ENCODE measurements at regions not wholly inside any gene's neighbourhood (a gene's known extent, or its start where the extent isn't known, plus 50 kb on each side); places are given as distances from the start of the nearest gene placed in this dataset.
"Not testable (repeated sequence)": the region's sequence is repeated elsewhere in the genome, so short reads cannot be mapped to it uniquely, and the experiment has no call there.

DNA sequence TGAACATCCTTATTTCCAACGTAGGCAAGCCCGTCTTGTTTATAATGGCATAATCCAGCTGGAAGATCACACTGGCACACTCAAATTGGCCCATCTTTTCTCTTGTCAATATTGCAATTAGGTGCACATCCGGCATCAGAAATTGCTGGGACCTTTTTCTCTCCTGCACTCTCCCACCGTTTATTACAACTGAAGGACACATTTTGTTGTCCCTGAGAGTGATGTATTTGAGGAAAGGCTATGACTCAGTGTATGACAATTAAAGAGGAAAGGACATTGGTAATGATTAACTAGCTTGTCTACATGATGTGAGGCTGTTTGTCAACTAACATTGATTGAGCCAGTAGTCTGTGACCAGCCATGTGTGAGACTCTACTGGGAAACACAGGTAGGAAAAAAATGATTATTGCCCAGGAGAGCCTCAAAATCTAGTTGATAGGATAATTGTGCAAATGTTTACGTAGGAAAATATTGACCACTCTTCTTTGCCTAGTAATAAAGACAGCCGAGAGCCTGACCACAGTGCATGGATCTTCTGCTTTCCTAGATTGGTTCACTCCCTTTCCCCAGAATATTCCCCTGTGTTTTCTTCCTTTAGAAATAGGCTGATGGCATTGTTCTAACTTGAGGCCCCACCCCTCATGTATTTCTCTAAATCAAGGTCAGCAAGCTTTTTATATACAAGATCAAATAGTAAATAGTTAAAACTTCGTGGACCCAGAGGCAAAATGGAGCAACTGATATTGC, 230.0 kb upstream of the BTBD3 start:
- H3K9me3 Mint-ChIP-seq: peaks cover 2% of the 10 kb centered on the region
- no peak overlapping the region for H3K4me3 Mint-ChIP-seq
- no peak for DNase-seq
- H3K27me3 Mint-ChIP-seq (ENCODE audit: low read depth): peaks cover 21% of the 10 kb centered on the region
- H3K36me3 Mint-ChIP-seq (ENCODE audit: low read depth): peaks cover 1% of the 10 kb centered on the region
- no peak overlapping the region for H3K27ac Mint-ChIP-seq
- CTCF ChIA-PET: no interaction called here
- no peaks in the 10 kb centered on the region for H3K4me1 Mint-ChIP-seq (ENCODE audit: low read depth)
- intact Hi-C loops (cut with micrococcal nuclease): no loop called here

DNA sequence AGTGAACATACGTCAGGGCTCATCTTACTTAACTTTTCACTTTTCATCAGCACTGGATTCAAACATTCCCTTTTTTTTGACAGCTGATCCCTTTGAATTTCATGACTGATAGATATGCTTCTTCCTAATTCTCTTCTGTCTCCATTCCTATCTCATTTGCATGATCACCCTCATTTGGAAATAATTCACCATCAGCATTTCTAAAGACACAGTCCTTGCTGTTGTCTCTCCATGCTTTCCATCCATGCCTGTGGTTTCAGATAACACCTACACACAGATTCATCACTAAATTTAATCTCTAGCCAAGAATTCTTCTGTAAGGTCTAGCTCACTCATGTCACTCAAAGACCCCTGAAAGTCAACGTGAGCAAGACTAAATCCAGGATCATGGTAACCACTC, 228.4 kb upstream of the BTBD3 start:
- CTCF ChIA-PET: no interaction called here
- H3K9me3 Mint-ChIP-seq: peaks cover 5% of the 10 kb centered on the region
- H3K4me1 Mint-ChIP-seq (ENCODE audit: low read depth): no peaks in the 10 kb centered on the region
- intact Hi-C loops (cut with micrococcal nuclease): no loop called here
- no peak for DNase-seq
- H3K4me3 Mint-ChIP-seq: no peak overlapping the region
- peaks cover 21% of the 10 kb centered on the region for H3K27me3 Mint-ChIP-seq (ENCODE audit: low read depth)
- H3K36me3 Mint-ChIP-seq (ENCODE audit: low read depth): peaks cover 1% of the 10 kb centered on the region
- no peak overlapping the region for H3K27ac Mint-ChIP-seq

DNA sequence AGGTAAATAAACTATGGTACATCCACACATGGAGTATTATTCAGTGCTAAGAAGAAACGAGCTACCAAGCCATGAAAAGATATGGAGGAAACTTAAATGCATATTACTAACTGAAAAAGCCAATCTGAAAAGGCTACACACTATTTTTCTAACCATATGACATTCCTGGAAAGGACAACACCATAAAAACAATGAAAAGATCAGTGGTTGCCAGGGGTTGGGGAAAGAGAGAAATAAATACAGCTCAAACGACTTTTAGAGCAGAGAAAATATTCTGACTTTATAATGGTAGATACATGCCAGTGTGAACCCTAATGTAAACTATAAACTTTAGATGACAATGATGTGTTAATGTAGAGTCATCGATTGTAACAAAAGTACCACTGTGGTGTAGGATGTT, 225.9 kb upstream of the BTBD3 start:
- intact Hi-C loops (cut with micrococcal nuclease): no loop called here
- DNase-seq: no peak
- Mint-ChIP-seq H3K27me3 (ENCODE audit: low read depth) (peaks cover 8% of the 10 kb centered on the region), H3K27ac (no peak overlapping the region), H3K36me3 (ENCODE audit: low read depth) (peaks cover 1% of the 10 kb centered on the region), H3K4me3 (no peak overlapping the region), H3K4me1 (ENCODE audit: low read depth) (no peaks in the 10 kb centered on the region), H3K9me3 (peaks cover 10% of the 10 kb centered on the region)
- CTCF ChIA-PET: no interaction called here

DNA sequence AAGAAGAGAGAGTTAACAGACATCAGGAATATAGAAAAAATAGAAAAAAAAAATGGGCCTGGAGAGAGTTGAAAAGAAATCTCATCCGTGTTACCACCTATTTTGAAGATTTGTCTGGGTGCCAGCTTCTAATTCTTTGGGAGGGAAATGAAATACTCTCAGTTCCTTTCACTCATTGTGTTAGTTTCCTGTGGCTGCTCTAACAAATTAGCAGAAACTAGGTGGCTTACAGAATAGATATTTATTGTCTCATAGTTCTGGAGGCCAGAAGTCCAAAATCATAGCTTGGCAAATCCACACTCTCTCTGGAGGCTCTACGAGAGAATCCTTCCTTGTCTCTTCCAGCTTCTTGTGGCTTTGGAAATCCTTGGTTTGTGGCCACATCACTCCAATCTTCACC, 225.1 kb upstream of the BTBD3 start:
- Mint-ChIP-seq H3K9me3 (peaks cover 10% of the 10 kb centered on the region), H3K27me3 (ENCODE audit: low read depth) (peaks cover 2% of the 10 kb centered on the region), H3K4me1 (ENCODE audit: low read depth) (no peaks in the 10 kb centered on the region), H3K4me3 (no peak overlapping the region), H3K36me3 (ENCODE audit: low read depth) (no peaks in the 10 kb centered on the region), H3K27ac (no peak overlapping the region)
- CTCF ChIA-PET: no interaction called here
- intact Hi-C loops (cut with micrococcal nuclease): no loop called here
- no peak for DNase-seq

DNA sequence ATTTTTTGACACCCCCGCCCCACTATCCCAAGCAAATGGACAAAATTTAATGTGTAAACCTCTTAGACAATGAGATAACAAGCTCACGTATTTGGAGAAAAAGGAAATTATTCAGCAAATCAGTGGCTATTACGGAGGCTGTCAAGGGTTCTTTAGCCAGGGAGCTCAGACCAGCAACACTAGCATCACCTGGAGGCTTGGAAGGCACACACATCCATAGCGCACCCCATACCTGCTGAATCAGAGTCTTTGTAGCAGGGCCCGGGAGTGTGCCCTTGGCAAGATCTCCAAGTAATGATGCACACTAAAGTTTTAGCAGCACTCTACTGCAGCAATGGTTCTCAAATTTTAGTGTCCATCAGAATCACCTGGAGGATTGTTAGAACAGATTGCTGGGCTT, 223.2 kb upstream of the BTBD3 start:
- CTCF ChIA-PET: interaction anchor here (1.1 kb wide), 1 partner anchor 15 kb away, joined by 3 read pairs; no protein-coding TSS in a partner anchor
- no peak overlapping the region for H3K27ac Mint-ChIP-seq
- no peak overlapping the region for H3K4me3 Mint-ChIP-seq
- peaks cover 10% of the 10 kb centered on the region for H3K9me3 Mint-ChIP-seq
- intact Hi-C loops (cut with micrococcal nuclease): no loop called here
- DNase-seq: no peak
- no peaks in the 10 kb centered on the region for H3K27me3 Mint-ChIP-seq (ENCODE audit: low read depth)
- H3K36me3 Mint-ChIP-seq (ENCODE audit: low read depth): no peaks in the 10 kb centered on the region
- H3K4me1 Mint-ChIP-seq (ENCODE audit: low read depth): no peaks in the 10 kb centered on the region

DNA sequence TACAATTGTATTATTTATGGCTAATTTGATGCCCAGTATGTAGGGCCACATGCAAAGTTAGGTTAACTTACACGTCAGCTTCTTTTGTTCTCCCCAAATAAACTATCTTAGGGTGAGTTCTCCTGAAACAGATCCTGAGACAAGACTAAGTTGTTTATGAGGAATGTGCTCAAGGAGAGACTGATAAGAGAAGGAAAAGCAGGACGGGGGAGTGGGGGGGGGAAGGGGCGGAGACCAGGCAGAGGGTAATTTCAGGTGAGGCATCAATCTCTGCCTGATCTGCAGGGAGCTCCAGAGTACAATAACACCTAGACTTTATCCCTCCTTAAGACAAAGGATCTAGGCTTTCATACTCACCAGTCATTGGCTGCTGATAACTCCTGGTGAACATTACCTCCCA, 220.6 kb upstream of the BTBD3 start:
- Mint-ChIP-seq H3K4me1 (ENCODE audit: low read depth) (no peaks in the 10 kb centered on the region), H3K27me3 (ENCODE audit: low read depth) (peaks cover 2% of the 10 kb centered on the region), H3K36me3 (ENCODE audit: low read depth) (no peaks in the 10 kb centered on the region), H3K9me3 (peaks cover 8% of the 10 kb centered on the region), H3K4me3 (no peak overlapping the region), H3K27ac (no peak overlapping the region)
- intact Hi-C loops (cut with micrococcal nuclease): no loop called here
- no peak for DNase-seq
- CTCF ChIA-PET: no interaction called here

DNA sequence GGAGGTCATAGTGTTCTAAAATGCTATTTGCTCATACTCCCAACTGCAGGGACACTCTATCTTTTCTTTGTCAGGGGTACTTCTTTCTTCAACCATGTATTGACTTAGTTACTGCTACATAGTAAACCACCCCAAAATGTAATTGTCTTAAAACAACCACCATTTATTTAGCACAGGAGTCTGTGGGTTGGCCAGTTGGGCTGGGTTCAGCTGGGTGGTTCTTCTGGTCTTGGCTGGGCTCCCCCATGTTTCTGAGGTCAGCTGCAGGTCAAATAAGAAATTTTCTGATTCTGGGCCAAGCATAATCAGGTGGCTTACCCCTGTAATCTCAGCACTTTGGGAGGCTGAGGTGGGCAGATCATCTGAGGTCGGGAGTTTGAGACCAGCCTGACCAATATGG, 220.0 kb upstream of the BTBD3 start:
- Mint-ChIP-seq H3K4me3 (no peak overlapping the region), H3K36me3 (ENCODE audit: low read depth) (no peaks in the 10 kb centered on the region), H3K4me1 (ENCODE audit: low read depth) (no peaks in the 10 kb centered on the region), H3K27ac (no peak overlapping the region), H3K27me3 (ENCODE audit: low read depth) (peaks cover 2% of the 10 kb centered on the region), H3K9me3 (peaks cover 8% of the 10 kb centered on the region)
- no peak for DNase-seq
- CTCF ChIA-PET: no interaction called here
- intact Hi-C loops (cut with micrococcal nuclease): no loop called here

DNA sequence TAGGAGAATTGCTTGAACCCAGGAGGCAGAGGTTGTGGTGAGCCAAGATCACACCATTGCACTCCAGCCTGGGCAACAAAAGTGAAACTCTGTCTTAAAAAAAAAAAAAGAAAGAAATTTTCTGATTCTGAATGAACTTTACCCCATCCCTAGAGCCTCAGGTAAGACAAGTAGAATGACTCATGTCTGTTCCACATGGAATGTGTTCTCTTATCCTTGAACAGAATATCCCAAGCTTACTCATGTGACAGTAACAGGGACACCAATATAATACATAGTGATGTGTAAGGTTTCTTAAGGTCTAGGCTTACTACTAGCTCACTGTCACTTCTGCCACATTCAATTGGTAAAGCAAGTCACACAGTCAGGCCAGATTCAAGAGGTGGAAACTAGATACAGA, 219.6 kb upstream of the BTBD3 start:
- no peak for DNase-seq
- peaks cover 8% of the 10 kb centered on the region for H3K9me3 Mint-ChIP-seq
- H3K36me3 Mint-ChIP-seq (ENCODE audit: low read depth): no peaks in the 10 kb centered on the region
- intact Hi-C loops (cut with micrococcal nuclease): no loop called here
- no peaks in the 10 kb centered on the region for H3K4me1 Mint-ChIP-seq (ENCODE audit: low read depth)
- no peak overlapping the region for H3K27ac Mint-ChIP-seq
- H3K4me3 Mint-ChIP-seq: no peak overlapping the region
- CTCF ChIA-PET: no interaction called here
- peaks cover 2% of the 10 kb centered on the region for H3K27me3 Mint-ChIP-seq (ENCODE audit: low read depth)

DNA sequence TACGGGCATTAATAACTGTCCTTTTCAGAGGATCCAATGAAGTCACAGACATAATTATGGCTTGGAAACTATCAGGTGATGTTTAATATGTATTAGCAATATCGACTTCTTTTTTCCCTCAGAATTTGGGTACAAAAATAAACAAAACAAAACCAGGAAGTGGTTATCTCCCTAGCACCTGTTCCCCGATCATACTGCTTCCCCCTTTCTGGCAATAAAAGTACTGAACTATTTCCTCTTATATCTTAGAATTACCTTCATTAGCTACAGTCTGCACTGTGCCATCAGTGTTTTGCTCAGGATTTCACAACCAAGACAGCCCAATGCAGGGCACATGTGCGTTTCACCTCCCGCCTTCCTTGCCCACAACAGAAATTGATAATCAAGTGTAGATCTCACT, 216.9 kb upstream of the BTBD3 start:
- no peak overlapping the region for H3K27ac Mint-ChIP-seq
- H3K4me3 Mint-ChIP-seq: no peak overlapping the region
- H3K36me3 Mint-ChIP-seq (ENCODE audit: low read depth): no peaks in the 10 kb centered on the region
- no peaks in the 10 kb centered on the region for H3K4me1 Mint-ChIP-seq (ENCODE audit: low read depth)
- DNase-seq: no peak
- peaks cover 1% of the 10 kb centered on the region for H3K9me3 Mint-ChIP-seq
- intact Hi-C loops (cut with micrococcal nuclease): no loop called here
- CTCF ChIA-PET: no interaction called here
- peaks cover 3% of the 10 kb centered on the region for H3K27me3 Mint-ChIP-seq (ENCODE audit: low read depth)

DNA sequence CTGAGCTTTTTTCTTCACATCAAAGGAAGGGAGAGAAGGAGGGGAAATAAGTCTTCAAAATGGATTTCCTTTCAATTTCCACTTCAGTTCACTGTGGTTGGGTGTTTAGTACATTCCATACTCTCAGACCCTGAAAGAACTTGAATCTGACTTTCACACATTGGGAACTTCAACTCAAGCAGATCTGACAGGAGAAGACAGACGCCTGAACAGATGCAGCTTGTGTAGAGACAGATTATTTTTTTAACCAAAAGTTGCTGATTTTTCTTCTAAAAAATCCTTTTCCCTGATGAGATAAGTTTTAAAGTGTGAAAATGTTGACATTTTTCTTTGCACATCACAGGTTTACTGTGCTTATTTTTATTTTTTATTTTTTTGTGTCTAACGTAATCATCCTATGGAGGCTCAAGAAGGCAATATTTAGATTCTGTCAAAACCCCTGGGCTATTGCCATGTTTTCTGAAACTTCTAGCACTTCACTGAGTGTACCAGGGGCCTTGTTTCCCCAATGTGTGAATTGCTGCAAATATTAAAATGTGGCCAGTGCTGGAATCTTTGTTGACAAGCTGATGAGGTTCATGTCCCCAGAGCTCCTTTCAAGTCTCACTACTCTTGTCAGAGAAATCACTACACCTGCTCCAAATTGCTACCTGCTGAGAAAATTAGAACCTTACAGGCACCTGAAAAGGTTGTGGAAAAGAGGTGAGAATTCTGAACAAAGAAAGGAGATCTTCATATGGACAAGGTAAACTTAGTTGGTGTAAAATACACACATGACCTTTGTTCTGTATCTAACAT, 214.8 kb upstream of the BTBD3 start:
- CTCF ChIA-PET: no interaction called here
- Mint-ChIP-seq H3K9me3 (peaks cover 2% of the 10 kb centered on the region), H3K36me3 (ENCODE audit: low read depth) (no peaks in the 10 kb centered on the region), H3K27ac (no peak overlapping the region), H3K4me1 (ENCODE audit: low read depth) (no peaks in the 10 kb centered on the region), H3K27me3 (ENCODE audit: low read depth) (peaks cover 3% of the 10 kb centered on the region), H3K4me3 (no peak overlapping the region)
- intact Hi-C loops (cut with micrococcal nuclease): no loop called here
- DNase-seq: no peak

DNA sequence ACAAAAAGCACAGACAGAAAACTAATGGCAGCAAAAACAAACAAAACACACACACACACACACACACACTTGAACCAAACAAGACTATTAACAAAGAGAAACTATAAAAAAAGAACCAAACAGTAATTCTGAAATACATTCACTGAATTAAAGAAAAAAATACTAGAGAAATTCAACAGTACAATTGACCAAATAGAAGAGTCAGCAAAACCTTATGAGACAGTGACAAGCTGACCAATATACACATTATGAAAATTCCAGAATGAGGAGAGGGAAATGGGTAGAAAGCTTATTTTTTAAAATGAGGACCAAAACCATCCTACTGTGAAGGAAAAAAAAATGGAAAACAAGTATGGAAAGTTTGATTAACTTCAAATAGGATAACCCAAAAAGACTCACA, 212.2 kb upstream of the BTBD3 start:
- DNase-seq: no peak
- intact Hi-C loops (cut with micrococcal nuclease): no loop called here
- CTCF ChIA-PET: no interaction called here
- Mint-ChIP-seq H3K27ac (no peak overlapping the region), H3K27me3 (ENCODE audit: low read depth) (peaks cover 3% of the 10 kb centered on the region), H3K9me3 (peaks cover 4% of the 10 kb centered on the region), H3K4me1 (ENCODE audit: low read depth) (no peaks in the 10 kb centered on the region), H3K4me3 (no peak overlapping the region), H3K36me3 (ENCODE audit: low read depth) (no peaks in the 10 kb centered on the region)

DNA sequence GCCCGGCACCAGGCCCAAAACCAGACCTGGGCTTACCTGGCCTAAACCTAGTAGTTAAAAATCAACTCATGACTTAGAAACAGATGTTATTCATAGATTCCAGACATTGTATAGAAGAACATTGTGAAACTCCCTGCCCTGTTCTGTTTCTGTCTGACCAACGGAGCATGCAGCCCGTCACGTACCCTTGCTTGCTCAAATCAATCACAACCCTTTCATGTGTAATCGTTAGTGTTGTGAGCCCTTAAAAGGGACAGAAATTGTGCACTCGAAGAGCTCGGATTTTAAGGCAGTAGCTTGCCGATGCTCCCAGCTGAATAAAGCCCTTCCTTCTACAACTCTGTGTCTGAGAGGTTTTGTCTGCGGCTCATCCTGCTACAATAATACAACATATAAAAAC, 209.5 kb upstream of the BTBD3 start:
- H3K4me3 Mint-ChIP-seq; DNase-seq; H3K4me1 Mint-ChIP-seq (ENCODE audit: low read depth); H3K27ac Mint-ChIP-seq; H3K27me3 Mint-ChIP-seq (ENCODE audit: low read depth); H3K9me3 Mint-ChIP-seq; H3K36me3 Mint-ChIP-seq (ENCODE audit: low read depth); intact Hi-C loops (cut with micrococcal nuclease); CTCF ChIA-PET: not testable (repeated sequence)

DNA sequence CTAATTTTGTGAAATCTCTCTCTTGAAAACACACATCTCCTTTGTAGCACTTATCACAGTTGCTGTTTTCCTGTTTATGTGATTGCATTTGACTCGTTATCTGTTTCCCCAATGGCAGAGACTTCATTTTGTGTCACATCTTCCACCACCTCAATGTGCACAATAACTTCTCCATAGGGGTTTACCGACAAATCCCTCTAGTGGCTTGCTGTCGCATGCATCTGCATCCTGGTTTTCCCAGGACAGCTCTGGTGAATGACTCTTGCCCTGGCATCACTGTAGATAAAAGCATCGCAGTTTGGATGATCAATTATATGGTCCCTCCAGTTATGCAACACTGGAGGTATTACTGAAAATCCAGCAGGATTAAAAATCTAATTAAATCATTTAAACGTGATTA, 206.5 kb upstream of the BTBD3 start:
- Mint-ChIP-seq H3K9me3 (peaks cover 3% of the 10 kb centered on the region), H3K27ac (no peak overlapping the region), H3K4me1 (ENCODE audit: low read depth) (no peaks in the 10 kb centered on the region), H3K4me3 (no peak overlapping the region), H3K27me3 (ENCODE audit: low read depth) (no peaks in the 10 kb centered on the region), H3K36me3 (ENCODE audit: low read depth) (no peaks in the 10 kb centered on the region)
- CTCF ChIA-PET: no interaction called here
- intact Hi-C loops (cut with micrococcal nuclease): no loop called here
- DNase-seq: no peak

Data from activated naive CD4-positive, alpha-beta T cell treated with anti-CD3 and anti-CD28 coated beads for 36 hours (primary cell).